Endothelial cell of umbilical vein (primary cell): ENCODE measurements at regions not wholly inside any gene's neighbourhood (a gene's known extent, or its start where the extent isn't known, plus 50 kb on each side); places are given as distances from the start of the nearest gene placed in this dataset.

Experiments used
- BruUV-seq: library from RNA; stranded (reverse); fragments of 400-500 nt; replicated peaks from 2 replicates; lab custom pipeline; 2021; lab: Mats Ljungman, UMichigan
- CTCF ChIA-PET: fragments of 300-600, 350-600 bp; sonication (Branson Sonifier 250); formaldehyde crosslinking; loops from one replicate; lab custom pipeline; 2021; ENCODE audit warnings: antibody characterized with exemption, inconsistent platforms; lab: Charles Lee
- POLR2A ChIA-PET: fragments of 300-600, 350-600 bp; sonication (Branson Sonifier 250); formaldehyde crosslinking; loops from one replicate; lab custom pipeline; 2021; ENCODE audit warnings: antibody characterized with exemption, inconsistent platforms; lab: Charles Lee
- DNase-seq: peaks from one replicate; pipeline ENCODE4 v3.0.0-alpha.2; 2011; ENCODE audit warnings: low read depth, low spot score
- FAIRE-seq: peaks from 2 replicates; lab custom pipeline; 2011; peaks lifted over from hg19 to GRCh38; lab: Jason Lieb, UNC
- H2AFZ ChIP-seq: 2 replicates; pipeline ENCODE4 v1.6.0; 2012; ENCODE audit warnings: low read depth, low read length, control low read depth, inconsistent platforms
- H3K27ac ChIP-seq: 2 replicates; pipeline ENCODE4 v1.5.1; 2011; ENCODE audit warnings: low read depth, mild to moderate bottlenecking, control low read depth, low read length, moderate library complexity; ENCODE audit not compliant: insufficient read depth
- H3K27me3 ChIP-seq, 2 experiments: 2 replicates each; pipeline versions ENCODE4 v1.6.0 to v1.6.1; 2011; ENCODE audit warnings: low read length in 2 of 2, mixed read lengths in 1 of 2; ENCODE audit not compliant: control insufficient read depth in 2 of 2, insufficient read depth in 2 of 2
- H3K36me3 ChIP-seq, 2 experiments: 2 replicates in 1 of 2; 3 replicates in 1 of 2; pipeline ENCODE4 v1.5.1; 2011; ENCODE audit warnings: low read length in 2 of 2, mild to moderate bottlenecking in 1 of 2, moderate library complexity in 1 of 2; ENCODE audit not compliant: control insufficient read depth in 2 of 2, insufficient read depth in 2 of 2; ENCODE audit errors: extremely low read depth in 1 of 2
- H3K4me1 ChIP-seq: 3 replicates; pipeline ENCODE4 v1.5.1; 2011; ENCODE audit warnings: mild to moderate bottlenecking, low read length; ENCODE audit not compliant: control insufficient read depth, insufficient read depth; ENCODE audit errors: extremely low read depth
- H3K4me2 ChIP-seq: 2 replicates; pipeline ENCODE4 v1.6.1; 2011; ENCODE audit warnings: low read length, control low read depth, mixed read lengths; ENCODE audit not compliant: insufficient read depth
- H3K4me3 ChIP-seq, 3 experiments: fragments of 200-600 bp in 1 of 3; sonication (generic), shearing (Covaris generic) in 1 of 3; replicated peaks in 1 of 3; 2 replicates each; pipeline ENCODE4 v1.5.1; 2011 to 2016; ENCODE audit warnings: control low read depth in 3 of 3, low read length in 3 of 3, mild to moderate bottlenecking in 2 of 3, inconsistent platforms in 1 of 3, low read depth in 1 of 3, moderate library complexity in 1 of 3; ENCODE audit not compliant: insufficient read depth in 1 of 3
- H3K79me2 ChIP-seq: 2 replicates; pipeline ENCODE4 v1.6.0; 2012; ENCODE audit warnings: low read length, inconsistent platforms; ENCODE audit not compliant: control insufficient read depth, insufficient read depth
- H3K9ac ChIP-seq: replicated peaks from 2 replicates; pipeline ENCODE3; 2011; ENCODE audit warnings: low read length, control low read depth; ENCODE audit not compliant: insufficient read depth; ENCODE audit errors: extremely low read depth
- H3K9me1 ChIP-seq: replicated peaks from 3 replicates; pipeline ENCODE4 v1.6.0; 2011; ENCODE audit warnings: mild to moderate bottlenecking, low read length; ENCODE audit not compliant: control insufficient read depth, insufficient read depth; ENCODE audit errors: extremely low read depth
- H3K9me3 ChIP-seq: replicated peaks from 2 replicates; pipeline ENCODE4 v1.5.1; 2012; ENCODE audit warnings: low read length, inconsistent platforms; ENCODE audit not compliant: control insufficient read depth, insufficient read depth
- H4K20me1 ChIP-seq: replicated peaks from 2 replicates; pipeline ENCODE3; 2011; ENCODE audit warnings: mild to moderate bottlenecking, low read length; ENCODE audit not compliant: control insufficient read depth, insufficient read depth; ENCODE audit errors: extremely low read depth
- CTCF ChIP-seq, 2 donors: IDR thresholded peaks; 1 replicate in 1 of 2; 2 replicates in 1 of 2; pipeline ENCODE4 v1.5.1; 2011; ENCODE audit warnings: low read length in 2 of 2, mild to moderate bottlenecking in 2 of 2, moderate library complexity in 2 of 2, control low read depth in 1 of 2, inconsistent platforms in 1 of 2, low read depth in 1 of 2; ENCODE audit not compliant: insufficient read depth in 1 of 2; ENCODE audit errors: extremely low read depth in 1 of 2
- FOS ChIP-seq: IDR thresholded peaks from 2 replicates; pipeline ENCODE4 v1.6.1; 2011; ENCODE audit warnings: mild to moderate bottlenecking, low read length, moderate library complexity, borderline replicate concordance; ENCODE audit not compliant: insufficient read depth
- GATA2 ChIP-seq: IDR thresholded peaks from 2 replicates; pipeline ENCODE4 v1.7.0; 2011; ENCODE audit warnings: low read depth, mild to moderate bottlenecking, moderate library complexity, mixed read lengths, low read length; ENCODE audit not compliant: insufficient read length, insufficient read depth
- JUN ChIP-seq: IDR thresholded peaks from 2 replicates; pipeline ENCODE4 v1.6.1; 2011; ENCODE audit warnings: borderline replicate concordance, low read depth; ENCODE audit not compliant: insufficient read length, insufficient read depth
- POLR2AphosphoS5 ChIP-seq: IDR thresholded peaks from 2 replicates; pipeline ENCODE4 v1.6.1; 2012; ENCODE audit warnings: low read depth, mild to moderate bottlenecking, control low read depth, low read length, moderate library complexity; ENCODE audit not compliant: insufficient read depth
- dilution Hi-C: fragments of 300-500 bp; cut with MboI; formaldehyde crosslinking; loops from one replicate; pipeline ENCODE4 v1.15.0; 2019; ENCODE audit warnings: low sequenced_read_pairs; ENCODE audit not compliant: extremely low pct_ligation_motif_present
- intact Hi-C: fragments of 100-400 bp; cut with micrococcal nuclease; formaldehyde crosslinking; loops from one replicate; pipeline ENCODE4 v1.10.0; 2022
- TF ChIP-seq, protein P1 (sequence below): IDR thresholded peaks from 2 replicates; pipeline ENCODE4 v1.6.1; 2011; ENCODE audit not compliant: insufficient read depth, insufficient read length

DNA sequence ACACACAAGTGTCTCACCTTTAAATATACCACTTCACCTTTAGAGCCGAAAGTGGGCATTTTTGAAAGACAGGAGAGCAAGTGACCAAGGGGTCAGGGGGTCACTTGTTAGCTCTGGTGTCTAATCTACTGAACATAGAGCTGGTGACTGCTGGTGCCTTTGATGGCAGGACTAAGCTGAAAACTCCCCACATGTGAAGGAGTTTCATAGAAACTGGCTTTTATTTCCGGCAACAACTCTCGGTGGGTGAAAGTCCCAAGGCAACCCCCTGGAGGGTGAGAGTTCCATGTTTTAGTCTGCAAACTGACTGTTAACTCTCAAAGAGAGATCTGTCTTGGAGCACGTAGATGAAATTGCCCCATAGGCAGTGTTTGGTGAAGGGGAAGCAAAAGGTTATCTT lies 466.9 kb downstream of the DMRTA1 start:
- POLR2A ChIA-PET, result no interaction called here
- H3K9ac ChIP-seq, result no peak overlapping the region
- intact Hi-C loops (loop anchor here (10.0 kb wide), 1 partner anchor 59 kb away; no protein-coding TSS in a partner anchor), dilution Hi-C loops (no loop called here)
- H2AFZ ChIP-seq, result no peak overlapping the region
- FAIRE-seq (no peak), DNase-seq (no peak)
- H3K27me3 ChIP-seq, result no peaks in the 10 kb centered on the region
- H3K9me3 ChIP-seq, result no peaks in the 10 kb centered on the region
- no peaks in the 10 kb centered on the region for H3K4me1 ChIP-seq
- H4K20me1 ChIP-seq, result no peaks in the 10 kb centered on the region
- BruUV-seq, result no TSS peak
- no peak overlapping the region for H3K4me3 ChIP-seq
- CTCF ChIA-PET, result no interaction called here
- no peak overlapping the region for H3K4me2 ChIP-seq
- no peak overlapping the region for H3K27ac ChIP-seq
- no peaks in the 10 kb centered on the region for H3K79me2 ChIP-seq
- H3K36me3 ChIP-seq, result no peaks in the 10 kb centered on the region
- TF ChIP-seq GATA2 (no peak), JUN (no peak), FOS (no peak), POLR2AphosphoS5 (no peak), CTCF (IDR thresholded peaks at IDR 0.05; ENCODE audit: extremely low read depth in 1 of 2, insufficient read depth in 1 of 2, low read depth in 1 of 2, low read length in 2 of 2) (no peak)
- TF ChIP-seq, protein P1, sequence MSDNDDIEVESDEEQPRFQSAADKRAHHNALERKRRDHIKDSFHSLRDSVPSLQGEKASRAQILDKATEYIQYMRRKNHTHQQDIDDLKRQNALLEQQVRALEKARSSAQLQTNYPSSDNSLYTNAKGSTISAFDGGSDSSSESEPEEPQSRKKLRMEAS, result no peak
- H3K9me1 ChIP-seq, result no peaks in the 10 kb centered on the region
